HepG2 (cell line): ENCODE measurements at regions not wholly inside any gene's neighbourhood (a gene's known extent, or its start where the extent isn't known, plus 50 kb on each side); places are given as distances from the start of the nearest gene placed in this dataset.

Experiments
- EZH2 ChIP-seq: conservative IDR thresholded peaks from 2 replicates; pipeline ENCODE4 v1.6.1; 2012; ENCODE audit warnings: mild to moderate bottlenecking, low read depth, low read length, moderate library complexity
- JUNB ChIP-seq: sonication (generic); formaldehyde crosslinking; IDR thresholded peaks from 2 replicates; pipeline ENCODE4 v1.8.0; 2022; ENCODE audit warnings: missing genetic modification reagents, mild to moderate bottlenecking, borderline replicate concordance
- POLR2A ChIP-seq, 2 experiments: IDR thresholded peaks; 2 replicates each; pipeline ENCODE4 v1.6.1; 2011; ENCODE audit warnings: low read depth in 2 of 2, low read length in 2 of 2, mild to moderate bottlenecking in 1 of 2, moderate library complexity in 1 of 2; ENCODE audit not compliant: insufficient read depth in 1 of 2
- TCF7 ChIP-seq: sonication (generic); IDR thresholded peaks from 2 replicates; pipeline ENCODE4 v1.6.1; 2016; ENCODE audit warnings: antibody characterized with exemption, low read depth
- ZNF33B ChIP-seq: sonication (generic); formaldehyde crosslinking; IDR thresholded peaks from 2 replicates; pipeline ENCODE4 v1.5.1; 2020; ENCODE audit warnings: mild to moderate bottlenecking, missing genetic modification reagents
- ZNF451 ChIP-seq: sonication (generic); formaldehyde crosslinking; IDR thresholded peaks from 2 replicates; pipeline ENCODE4 v1.5.0; 2020; ENCODE audit warnings: mild to moderate bottlenecking, missing genetic modification reagents
- ZNF589 ChIP-seq: sonication (generic); formaldehyde crosslinking; conservative IDR thresholded peaks from 2 replicates; pipeline ENCODE4 v1.8.0; 2022; ENCODE audit warnings: mild to moderate bottlenecking, moderate library complexity, missing genetic modification reagents
- TF ChIP-seq, protein P1 (sequence below): sonication (generic); formaldehyde crosslinking; IDR thresholded peaks from 2 replicates; pipeline ENCODE4 v1.8.1; 2023; ENCODE audit warnings: mild to moderate bottlenecking, missing genetic modification reagents
- TF ChIP-seq, protein P2 (sequence below): sonication (generic); formaldehyde crosslinking; IDR thresholded peaks from 2 replicates; pipeline ENCODE4 v1.5.0; 2020; ENCODE audit warnings: mild to moderate bottlenecking, missing genetic modification reagents, moderate library complexity
- TF ChIP-seq, protein P3 (sequence below): sonication (generic); formaldehyde crosslinking; IDR thresholded peaks from 2 replicates; pipeline ENCODE4 v1.5.1; 2020; ENCODE audit warnings: missing genetic modification reagents, mild to moderate bottlenecking, borderline replicate concordance
- TF ChIP-seq, protein P4 (sequence below), 2 experiments: sonication (generic) in 1 of 2; formaldehyde crosslinking in 1 of 2; IDR thresholded peaks; 2 replicates each; pipeline versions ENCODE4 v1.5.1 to v1.6.1; 2011 to 2020; ENCODE audit warnings: borderline replicate concordance in 1 of 2, low read depth in 1 of 2, low read length in 1 of 2, mild to moderate bottlenecking in 1 of 2, missing genetic modification reagents in 1 of 2, moderate library complexity in 1 of 2
- TF ChIP-seq, protein P5 (sequence below): fragments of 450-650 bp; IDR thresholded peaks from 2 replicates; pipeline ENCODE4 v1.6.1; 2016

DNA sequence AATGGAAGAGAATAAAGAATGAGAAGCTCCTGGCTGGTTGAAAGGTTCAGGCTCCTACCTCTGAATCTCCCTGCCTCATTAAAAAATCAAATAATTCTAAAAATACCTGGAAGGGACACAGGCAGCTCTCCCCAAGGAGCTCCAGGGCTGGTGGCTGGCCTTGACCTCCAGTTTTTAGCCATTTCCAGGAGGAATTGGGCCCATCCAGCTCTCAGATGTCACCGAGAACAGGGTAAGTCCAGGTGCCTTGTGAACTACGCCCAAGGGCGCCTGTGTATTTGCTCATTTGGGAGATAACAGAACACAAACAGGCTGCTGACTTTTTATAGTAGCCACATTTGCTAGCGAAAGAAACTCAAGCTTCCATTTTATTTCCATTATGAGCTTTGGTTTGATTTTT is 321.0 kb upstream of the C1orf174 start:
- no peak for TF ChIP-seq ZNF33B (CRISPR knock-in tag)
- TF ChIP-seq, protein P1, sequence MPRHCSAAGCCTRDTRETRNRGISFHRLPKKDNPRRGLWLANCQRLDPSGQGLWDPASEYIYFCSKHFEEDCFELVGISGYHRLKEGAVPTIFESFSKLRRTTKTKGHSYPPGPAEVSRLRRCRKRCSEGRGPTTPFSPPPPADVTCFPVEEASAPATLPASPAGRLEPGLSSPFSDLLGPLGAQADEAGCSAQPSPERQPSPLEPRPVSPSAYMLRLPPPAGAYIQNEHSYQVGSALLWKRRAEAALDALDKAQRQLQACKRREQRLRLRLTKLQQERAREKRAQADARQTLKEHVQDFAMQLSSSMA (CRISPR knock-in tag), result no peak
- TF ChIP-seq, protein P2, sequence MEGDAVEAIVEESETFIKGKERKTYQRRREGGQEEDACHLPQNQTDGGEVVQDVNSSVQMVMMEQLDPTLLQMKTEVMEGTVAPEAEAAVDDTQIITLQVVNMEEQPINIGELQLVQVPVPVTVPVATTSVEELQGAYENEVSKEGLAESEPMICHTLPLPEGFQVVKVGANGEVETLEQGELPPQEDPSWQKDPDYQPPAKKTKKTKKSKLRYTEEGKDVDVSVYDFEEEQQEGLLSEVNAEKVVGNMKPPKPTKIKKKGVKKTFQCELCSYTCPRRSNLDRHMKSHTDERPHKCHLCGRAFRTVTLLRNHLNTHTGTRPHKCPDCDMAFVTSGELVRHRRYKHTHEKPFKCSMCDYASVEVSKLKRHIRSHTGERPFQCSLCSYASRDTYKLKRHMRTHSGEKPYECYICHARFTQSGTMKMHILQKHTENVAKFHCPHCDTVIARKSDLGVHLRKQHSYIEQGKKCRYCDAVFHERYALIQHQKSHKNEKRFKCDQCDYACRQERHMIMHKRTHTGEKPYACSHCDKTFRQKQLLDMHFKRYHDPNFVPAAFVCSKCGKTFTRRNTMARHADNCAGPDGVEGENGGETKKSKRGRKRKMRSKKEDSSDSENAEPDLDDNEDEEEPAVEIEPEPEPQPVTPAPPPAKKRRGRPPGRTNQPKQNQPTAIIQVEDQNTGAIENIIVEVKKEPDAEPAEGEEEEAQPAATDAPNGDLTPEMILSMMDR (CRISPR knock-in tag), result no peak
- TF ChIP-seq, protein P3, sequence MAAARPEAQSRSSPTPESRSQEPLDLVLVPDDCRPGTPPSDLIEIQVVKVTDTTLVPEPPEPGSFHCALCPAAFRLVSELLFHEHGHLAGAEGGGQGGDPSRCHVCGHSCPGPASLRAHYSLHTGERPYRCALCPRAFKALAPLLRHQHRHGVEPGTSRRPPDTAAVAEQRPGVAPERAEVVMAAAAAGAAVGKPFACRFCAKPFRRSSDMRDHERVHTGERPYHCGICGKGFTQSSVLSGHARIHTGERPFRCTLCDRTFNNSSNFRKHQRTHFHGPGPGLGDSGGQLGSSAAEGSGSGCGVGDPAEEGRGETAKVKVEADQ (CRISPR knock-in tag), result no peak
- TF ChIP-seq, protein P4, sequence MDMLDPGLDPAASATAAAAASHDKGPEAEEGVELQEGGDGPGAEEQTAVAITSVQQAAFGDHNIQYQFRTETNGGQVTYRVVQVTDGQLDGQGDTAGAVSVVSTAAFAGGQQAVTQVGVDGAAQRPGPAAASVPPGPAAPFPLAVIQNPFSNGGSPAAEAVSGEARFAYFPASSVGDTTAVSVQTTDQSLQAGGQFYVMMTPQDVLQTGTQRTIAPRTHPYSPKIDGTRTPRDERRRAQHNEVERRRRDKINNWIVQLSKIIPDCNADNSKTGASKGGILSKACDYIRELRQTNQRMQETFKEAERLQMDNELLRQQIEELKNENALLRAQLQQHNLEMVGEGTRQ (IDR thresholded peaks at IDR 0.05; ENCODE audit: low read depth, low read length), result no peak
- TF ChIP-seq, protein P4 (CRISPR knock-in tag; IDR thresholded peaks at IDR 0.05; ENCODE audit: borderline replicate concordance), result no peak
- TF ChIP-seq JUNB (CRISPR knock-in tag), result no peak
- TF ChIP-seq, protein P5, sequence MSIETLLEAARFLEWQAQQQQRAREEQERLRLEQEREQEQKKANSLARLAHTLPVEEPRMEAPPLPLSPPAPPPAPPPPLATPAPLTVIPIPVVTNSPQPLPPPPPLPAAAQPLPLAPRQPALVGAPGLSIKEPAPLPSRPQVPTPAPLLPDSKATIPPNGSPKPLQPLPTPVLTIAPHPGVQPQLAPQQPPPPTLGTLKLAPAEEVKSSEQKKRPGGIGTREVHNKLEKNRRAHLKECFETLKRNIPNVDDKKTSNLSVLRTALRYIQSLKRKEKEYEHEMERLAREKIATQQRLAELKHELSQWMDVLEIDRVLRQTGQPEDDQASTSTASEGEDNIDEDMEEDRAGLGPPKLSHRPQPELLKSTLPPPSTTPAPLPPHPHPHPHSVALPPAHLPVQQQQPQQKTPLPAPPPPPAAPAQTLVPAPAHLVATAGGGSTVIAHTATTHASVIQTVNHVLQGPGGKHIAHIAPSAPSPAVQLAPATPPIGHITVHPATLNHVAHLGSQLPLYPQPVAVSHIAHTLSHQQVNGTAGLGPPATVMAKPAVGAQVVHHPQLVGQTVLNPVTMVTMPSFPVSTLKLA, result no peak
- no peak for TF ChIP-seq TCF7
- no peak for TF ChIP-seq EZH2
- no peak for TF ChIP-seq ZNF589 (CRISPR knock-in tag)
- TF ChIP-seq ZNF451 (CRISPR knock-in tag), result no peak
- no peak for TF ChIP-seq POLR2A (IDR thresholded peaks at IDR 0.05; ENCODE audit: insufficient read depth in 1 of 2, low read depth in 2 of 2, low read length in 2 of 2)
